Glutamatergic neuron (in vitro differentiated cells): ENCODE measurements at regions not wholly inside any gene's neighbourhood (a gene's known extent, or its start where the extent isn't known, plus 50 kb on each side); places are given as distances from the start of the nearest gene placed in this dataset.

Source experiments
- DNase-seq: peaks from one replicate; pipeline ENCODE4 v3.0.0; 2022
- H3K27ac Mint-ChIP-seq: one replicate; pipeline ENCODE4 v1.8.0; 2020; ENCODE audit warnings: mild to moderate bottlenecking, mixed read lengths, inconsistent platforms; ENCODE audit not compliant: unreplicated experiment
- H3K27me3 Mint-ChIP-seq: one replicate; pipeline ENCODE4 v1.8.0; 2020; ENCODE audit warnings: mild to moderate bottlenecking, moderate library complexity, mixed read lengths, inconsistent platforms; ENCODE audit not compliant: unreplicated experiment
- H3K36me3 Mint-ChIP-seq: one replicate; pipeline ENCODE4 v1.8.0; 2020; ENCODE audit warnings: mild to moderate bottlenecking, mixed read lengths, inconsistent platforms; ENCODE audit not compliant: unreplicated experiment
- H3K4me1 Mint-ChIP-seq: one replicate; pipeline ENCODE4 v1.8.0; 2020; ENCODE audit warnings: mild to moderate bottlenecking, low read depth, mixed read lengths, inconsistent platforms; ENCODE audit not compliant: unreplicated experiment
- H3K4me3 Mint-ChIP-seq: one replicate; pipeline ENCODE4 v1.8.0; 2020; ENCODE audit warnings: mild to moderate bottlenecking, mixed read lengths, inconsistent platforms; ENCODE audit not compliant: unreplicated experiment
- H3K9me3 Mint-ChIP-seq: one replicate; pipeline ENCODE4 v1.8.0; 2020; ENCODE audit warnings: mild to moderate bottlenecking, moderate library complexity, mixed read lengths, inconsistent platforms; ENCODE audit not compliant: unreplicated experiment
- TF ChIP-seq, protein P1 (sequence below): fragments of 200-600 bp; sonication (generic); IDR thresholded peaks from one replicate; pipeline ENCODE4 v1.5.0; 2021; ENCODE audit not compliant: partially characterized antibody, unreplicated experiment

DNA sequence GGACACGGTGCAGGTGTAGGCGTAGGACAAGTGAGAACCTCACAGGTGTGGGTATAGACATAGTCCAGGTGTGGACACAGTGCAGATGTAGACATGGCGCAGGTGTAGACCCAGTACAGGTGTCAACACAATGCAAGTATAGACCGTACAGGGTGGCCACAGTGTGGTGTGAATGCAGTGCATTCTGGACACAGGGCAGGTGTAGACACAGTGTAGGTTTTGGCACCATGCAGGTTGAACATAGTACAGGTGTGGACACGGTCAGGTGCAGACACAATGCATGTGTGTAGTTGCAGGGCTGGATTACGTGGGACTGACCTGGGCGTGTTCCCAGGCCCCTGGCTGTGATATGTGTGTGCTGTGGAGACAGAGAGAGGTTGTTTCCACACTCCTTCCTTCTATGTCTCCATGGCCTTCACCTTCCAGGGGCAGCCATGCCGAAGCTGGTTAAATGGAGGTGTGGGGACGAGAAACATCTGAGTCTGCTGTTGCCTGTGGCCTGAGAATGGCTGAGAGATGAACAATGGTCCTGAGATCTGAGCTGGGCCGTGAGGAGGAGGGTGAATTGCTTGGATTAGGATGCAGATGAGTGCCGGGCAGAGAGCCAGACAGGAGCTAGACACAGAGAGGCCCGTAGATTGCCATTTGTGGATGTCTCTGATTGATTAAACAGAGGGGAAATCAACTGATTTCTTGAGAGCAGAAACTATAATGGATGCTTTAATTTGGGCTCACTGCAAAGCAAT lies 343.9 kb upstream of the SHH start:
- H3K27me3 Mint-ChIP-seq: peaks cover 4% of the 10 kb centered on the region
- H3K36me3 Mint-ChIP-seq: no peaks in the 10 kb centered on the region
- H3K27ac Mint-ChIP-seq: no peak overlapping the region
- DNase-seq: no peak
- H3K9me3 Mint-ChIP-seq: peaks cover 7% of the 10 kb centered on the region
- TF ChIP-seq, protein P1, sequence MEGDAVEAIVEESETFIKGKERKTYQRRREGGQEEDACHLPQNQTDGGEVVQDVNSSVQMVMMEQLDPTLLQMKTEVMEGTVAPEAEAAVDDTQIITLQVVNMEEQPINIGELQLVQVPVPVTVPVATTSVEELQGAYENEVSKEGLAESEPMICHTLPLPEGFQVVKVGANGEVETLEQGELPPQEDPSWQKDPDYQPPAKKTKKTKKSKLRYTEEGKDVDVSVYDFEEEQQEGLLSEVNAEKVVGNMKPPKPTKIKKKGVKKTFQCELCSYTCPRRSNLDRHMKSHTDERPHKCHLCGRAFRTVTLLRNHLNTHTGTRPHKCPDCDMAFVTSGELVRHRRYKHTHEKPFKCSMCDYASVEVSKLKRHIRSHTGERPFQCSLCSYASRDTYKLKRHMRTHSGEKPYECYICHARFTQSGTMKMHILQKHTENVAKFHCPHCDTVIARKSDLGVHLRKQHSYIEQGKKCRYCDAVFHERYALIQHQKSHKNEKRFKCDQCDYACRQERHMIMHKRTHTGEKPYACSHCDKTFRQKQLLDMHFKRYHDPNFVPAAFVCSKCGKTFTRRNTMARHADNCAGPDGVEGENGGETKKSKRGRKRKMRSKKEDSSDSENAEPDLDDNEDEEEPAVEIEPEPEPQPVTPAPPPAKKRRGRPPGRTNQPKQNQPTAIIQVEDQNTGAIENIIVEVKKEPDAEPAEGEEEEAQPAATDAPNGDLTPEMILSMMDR: no peak
- H3K4me3 Mint-ChIP-seq: no peak overlapping the region
- no peaks in the 10 kb centered on the region for H3K4me1 Mint-ChIP-seq

DNA sequence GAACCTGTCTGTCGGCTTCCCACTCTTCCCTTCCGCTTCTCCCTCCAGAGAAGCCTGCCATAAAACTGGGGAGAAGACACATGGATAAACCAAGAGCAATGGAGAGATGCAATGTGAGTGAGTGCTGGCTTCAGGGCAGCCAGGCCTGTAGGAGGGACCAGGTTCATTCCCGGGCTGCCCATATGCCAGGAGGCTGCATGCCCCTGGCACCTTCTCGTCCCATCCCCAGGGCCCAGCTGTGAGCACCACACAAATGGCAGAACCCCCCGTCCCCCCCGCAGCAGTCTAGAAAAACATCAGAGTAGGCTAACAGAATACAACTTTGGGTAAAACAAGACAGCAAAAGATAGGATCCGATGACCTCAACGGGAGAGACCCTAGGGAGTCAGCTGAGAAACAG lies 341.3 kb upstream of the SHH start:
- peaks cover 4% of the 10 kb centered on the region for H3K27me3 Mint-ChIP-seq
- H3K4me3 Mint-ChIP-seq: no peak overlapping the region
- no peak for DNase-seq
- peaks cover 4% of the 10 kb centered on the region for H3K9me3 Mint-ChIP-seq
- TF ChIP-seq, protein P1: no peak
- H3K27ac Mint-ChIP-seq: no peak overlapping the region
- no peaks in the 10 kb centered on the region for H3K36me3 Mint-ChIP-seq
- no peaks in the 10 kb centered on the region for H3K4me1 Mint-ChIP-seq

DNA sequence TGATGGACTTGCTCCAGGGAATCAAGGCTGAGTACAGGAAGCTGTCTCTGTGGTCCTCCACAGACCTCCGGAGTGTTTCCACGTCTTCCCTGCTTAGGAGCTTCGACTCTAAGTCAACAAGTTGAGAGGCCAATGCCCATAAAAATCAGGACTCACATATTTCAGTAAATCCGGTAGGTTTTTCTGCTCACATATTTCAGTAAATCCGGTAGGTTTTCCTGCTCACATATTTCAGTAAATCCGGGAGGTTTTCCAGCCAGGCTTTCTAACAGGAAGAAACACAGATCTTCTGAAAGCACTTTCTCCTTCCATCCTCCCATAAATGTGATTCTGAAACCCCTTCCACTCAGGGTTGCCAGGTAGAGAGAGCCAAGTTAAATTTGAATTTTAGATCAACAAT lies 340.1 kb upstream of the SHH start:
- TF ChIP-seq, protein P1: no peak
- Mint-ChIP-seq H3K27ac (no peak overlapping the region), H3K4me1 (no peaks in the 10 kb centered on the region), H3K36me3 (no peaks in the 10 kb centered on the region), H3K4me3 (no peak overlapping the region), H3K9me3 (peaks cover 4% of the 10 kb centered on the region), H3K27me3 (peaks cover 4% of the 10 kb centered on the region)
- DNase-seq: no peak

DNA sequence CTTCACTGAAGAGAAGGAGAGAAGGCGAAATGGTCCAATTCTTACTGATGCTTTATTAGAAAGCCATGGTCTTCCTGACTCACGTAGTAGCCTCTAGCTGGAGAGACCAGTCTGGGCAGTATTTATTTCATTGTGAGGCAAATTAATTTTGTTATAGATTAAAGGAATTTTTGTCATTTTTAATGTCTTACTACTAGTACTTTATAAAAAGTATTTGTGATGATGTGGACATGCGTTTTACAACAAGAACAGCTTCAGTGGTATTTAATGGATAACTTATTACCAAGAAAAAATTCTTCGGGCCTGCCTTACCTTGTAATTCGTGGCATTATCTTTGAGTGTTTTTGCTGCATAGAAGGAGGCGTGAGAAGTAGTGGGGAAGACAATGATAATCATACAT lies 339.4 kb upstream of the SHH start:
- DNase-seq: no peak
- Mint-ChIP-seq H3K4me1 (no peaks in the 10 kb centered on the region), H3K4me3 (no peak overlapping the region), H3K36me3 (no peaks in the 10 kb centered on the region), H3K27me3 (peaks cover 4% of the 10 kb centered on the region), H3K9me3 (peaks cover 4% of the 10 kb centered on the region), H3K27ac (no peak overlapping the region)
- TF ChIP-seq, protein P1: no peak

DNA sequence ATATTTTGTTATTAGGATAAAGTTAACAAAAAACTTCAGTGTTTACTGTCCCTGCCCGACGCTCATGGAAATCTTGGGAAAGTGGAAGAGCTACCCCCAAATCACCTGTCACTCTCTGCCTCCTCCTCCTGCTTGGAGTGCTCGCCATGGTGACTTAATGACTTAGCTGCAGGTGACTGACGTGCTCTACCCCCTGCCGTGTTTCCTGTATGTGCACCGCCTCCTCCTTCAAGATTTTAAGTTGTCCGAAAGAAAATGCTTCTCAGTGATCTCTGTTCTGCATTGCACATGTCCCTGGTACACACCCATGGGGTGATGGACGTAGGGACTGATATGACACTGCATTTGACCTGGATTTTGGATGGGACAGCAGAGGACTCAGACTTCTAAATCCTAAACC lies 338.8 kb upstream of the SHH start:
- no peak for DNase-seq
- TF ChIP-seq, protein P1: no peak
- peaks cover 4% of the 10 kb centered on the region for H3K27me3 Mint-ChIP-seq
- no peak overlapping the region for H3K27ac Mint-ChIP-seq
- H3K9me3 Mint-ChIP-seq: peaks cover under 1% of the 10 kb centered on the region
- H3K4me1 Mint-ChIP-seq: no peaks in the 10 kb centered on the region
- no peak overlapping the region for H3K4me3 Mint-ChIP-seq
- H3K36me3 Mint-ChIP-seq: no peaks in the 10 kb centered on the region
